ENCODE measurements at regions not wholly inside any gene's neighbourhood (a gene's known extent, or its start where the extent isn't known, plus 50 kb on each side); places are given as distances from the start of the nearest gene placed in this dataset.

DNA sequence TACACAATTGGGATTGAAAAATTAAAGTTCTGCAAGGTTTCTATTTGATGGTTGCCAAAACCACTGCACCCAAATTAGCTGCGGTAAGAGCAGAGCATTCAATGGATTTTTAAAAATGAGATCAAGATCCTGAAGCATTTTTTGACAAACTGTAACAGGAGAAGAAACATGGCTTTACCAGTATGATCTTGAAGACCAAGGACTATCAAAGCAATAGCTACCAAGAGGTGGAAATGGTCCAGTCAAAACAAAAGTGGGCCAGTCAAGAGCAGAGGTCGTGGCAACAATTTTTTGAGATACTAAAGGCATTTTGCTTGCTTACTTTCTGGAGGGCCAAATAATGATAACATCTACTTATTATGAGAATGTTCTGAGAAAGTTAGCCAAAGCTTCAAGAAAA lies 186.8 kb downstream of the RDH14 start:
- no peak for DNase-seq

GRCh38 chr2:18373081-18373480 lies 187.4 kb downstream of the RDH14 start:
- DNase-seq: no peak

GRCh38 chr2:18372641-18373040 lies 187.8 kb downstream of the RDH14 start:
- no peak for DNase-seq

DNA sequence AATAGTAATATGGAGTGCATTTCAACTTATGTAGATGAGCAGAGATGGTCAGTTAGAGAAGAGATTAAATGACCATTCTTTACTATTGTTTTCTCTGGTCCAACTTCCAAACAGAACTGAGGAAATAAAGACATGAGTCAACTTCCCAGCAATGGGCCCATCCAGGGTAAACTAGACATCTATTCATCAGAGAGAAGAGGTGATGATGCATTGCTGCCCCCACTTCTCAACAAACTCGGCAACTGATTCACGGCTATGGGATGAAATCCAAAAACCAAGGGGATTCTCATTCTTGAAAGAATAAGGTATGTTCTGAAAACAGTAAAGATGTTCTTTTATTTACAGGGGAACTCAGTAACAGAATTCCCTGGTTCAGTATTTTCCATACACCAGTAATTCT lies 190.7 kb downstream of the RDH14 start:
- no peak for DNase-seq

DNA sequence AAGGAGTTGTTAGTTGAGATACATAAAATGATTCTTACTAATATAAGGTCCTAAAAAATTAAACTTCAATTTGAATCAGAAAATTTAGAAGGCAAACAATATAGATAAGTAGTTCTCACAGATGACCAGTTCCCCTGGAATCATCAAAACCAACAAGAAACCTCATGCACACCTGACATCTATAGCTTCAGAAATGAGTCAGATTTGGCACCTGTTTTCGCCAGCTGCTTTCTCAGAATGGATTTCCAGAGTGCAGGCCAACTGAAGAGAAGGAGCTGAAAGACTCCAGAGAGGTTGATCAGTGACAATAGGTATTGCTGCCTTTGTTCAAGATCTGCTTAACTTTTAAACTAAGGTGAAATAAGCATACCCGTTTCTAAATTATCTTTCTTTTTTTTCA lies 192.4 kb downstream of the RDH14 start:
- DNase-seq: no peak

DNA sequence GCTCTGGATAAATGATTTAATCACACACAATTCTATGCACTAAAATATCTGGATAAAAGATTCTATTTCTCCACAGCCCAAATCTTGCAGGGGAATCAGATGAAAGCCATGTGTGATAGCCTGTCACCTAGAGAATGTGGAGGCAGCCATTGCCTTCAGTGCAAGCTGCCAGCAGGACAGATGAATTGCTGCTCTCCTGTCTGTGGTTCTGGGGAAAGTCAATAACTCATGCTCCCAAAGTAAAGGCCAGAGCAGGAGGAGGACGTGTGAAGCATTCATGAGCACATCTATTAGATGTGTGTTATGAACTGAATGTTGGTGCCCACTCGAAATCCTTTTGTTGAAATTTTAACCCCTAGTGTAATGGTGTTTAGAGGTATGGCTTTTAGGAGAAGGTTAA lies 195.1 kb downstream of the RDH14 start:
- DNase-seq: no peak

DNA sequence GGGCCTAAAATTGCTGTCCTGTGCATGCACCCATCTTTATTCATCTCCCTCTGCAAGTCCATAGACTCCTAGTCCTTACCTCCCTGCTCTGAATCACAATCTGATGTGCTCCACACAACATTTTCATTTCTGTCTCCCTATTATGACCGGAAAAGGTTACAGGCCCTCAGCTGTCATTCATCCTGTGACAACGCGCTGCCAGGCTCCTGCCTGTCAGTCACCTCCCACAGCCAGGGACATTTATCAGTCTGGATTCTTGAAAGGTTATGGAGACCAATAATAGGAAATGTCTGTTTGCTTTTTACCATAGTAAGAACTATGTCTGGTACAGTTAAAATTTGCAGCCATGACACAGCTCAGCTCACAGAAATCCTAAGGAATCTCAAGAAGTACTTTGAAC lies 197.1 kb downstream of the RDH14 start:
- DNase-seq: no peak

DNA sequence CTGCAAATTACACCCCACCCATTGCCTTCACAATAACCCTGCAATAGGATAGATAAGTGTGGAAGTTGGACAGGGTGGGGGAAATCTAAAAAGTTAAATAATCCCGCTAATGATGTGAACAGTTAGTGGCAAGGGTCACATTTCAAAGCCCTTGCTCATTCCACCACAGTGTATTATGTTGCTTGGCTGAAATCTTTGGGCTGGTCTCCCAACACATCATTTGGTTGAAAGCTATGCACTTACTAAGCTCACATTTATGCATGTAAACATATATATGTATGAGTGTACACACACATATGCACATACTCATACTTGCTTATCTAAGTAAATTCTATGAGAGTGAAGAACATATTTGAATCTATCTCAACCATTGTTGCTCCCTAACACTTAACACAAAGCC lies 197.8 kb downstream of the RDH14 start:
- no peak for DNase-seq

DNA sequence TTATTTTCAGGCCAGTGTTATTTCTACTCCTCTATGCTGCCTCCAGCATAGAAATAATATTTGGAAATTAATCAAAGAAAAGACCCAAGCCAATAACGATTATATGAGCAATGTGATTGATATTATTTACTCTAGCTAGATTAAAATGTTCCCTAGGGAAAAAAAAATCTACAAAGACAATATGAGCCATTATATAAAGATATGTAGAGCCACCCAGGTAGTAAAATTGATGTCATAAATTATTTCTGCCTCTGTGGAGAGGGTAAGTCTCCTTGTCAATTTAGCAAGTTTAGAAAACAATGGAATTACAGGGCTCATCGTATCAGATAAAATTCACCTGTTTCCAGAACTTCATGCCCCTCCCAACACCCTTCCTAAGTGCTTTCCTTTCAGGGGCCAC lies 202.9 kb downstream of the RDH14 start:
- DNase-seq: no peak

DNA sequence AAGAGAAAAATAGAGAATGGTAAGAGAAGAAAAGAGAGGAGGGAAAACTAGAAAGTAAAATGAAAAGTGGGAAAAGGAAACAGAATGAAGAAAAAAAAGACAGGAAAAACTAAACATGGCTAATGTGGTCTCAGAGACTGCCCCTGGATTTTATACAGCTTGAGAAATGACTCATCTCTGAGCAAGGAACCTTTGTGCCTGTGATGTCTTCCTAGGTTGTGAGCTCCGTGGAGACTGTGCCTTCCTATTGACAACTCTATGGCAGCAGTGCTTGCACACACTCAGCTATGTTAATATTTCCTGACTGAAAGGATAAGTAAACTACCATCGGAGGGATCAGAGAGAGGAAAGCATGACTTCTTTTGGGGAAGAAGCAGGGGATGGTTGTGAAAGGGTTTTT lies 203.8 kb downstream of the RDH14 start:
- no peak for DNase-seq

DNA sequence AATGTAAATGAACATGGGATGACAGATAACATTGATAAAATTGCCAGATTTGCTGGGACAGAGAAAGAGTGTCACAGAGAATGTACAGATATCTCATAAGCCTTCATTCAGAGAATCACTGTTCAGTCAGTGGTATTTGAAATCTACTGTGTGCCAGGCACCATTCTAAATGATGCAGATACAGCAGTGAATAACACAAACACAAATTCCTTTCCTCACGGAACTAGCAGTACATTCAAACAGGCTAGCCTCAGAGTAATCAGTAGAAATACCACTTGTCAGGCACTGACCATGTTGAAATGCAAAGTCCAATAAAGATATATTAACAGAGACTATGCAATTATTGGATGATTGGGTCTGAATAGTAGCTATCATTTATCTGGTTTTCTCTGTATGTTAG lies 211.0 kb downstream of the RDH14 start:
- no peak for DNase-seq

DNA sequence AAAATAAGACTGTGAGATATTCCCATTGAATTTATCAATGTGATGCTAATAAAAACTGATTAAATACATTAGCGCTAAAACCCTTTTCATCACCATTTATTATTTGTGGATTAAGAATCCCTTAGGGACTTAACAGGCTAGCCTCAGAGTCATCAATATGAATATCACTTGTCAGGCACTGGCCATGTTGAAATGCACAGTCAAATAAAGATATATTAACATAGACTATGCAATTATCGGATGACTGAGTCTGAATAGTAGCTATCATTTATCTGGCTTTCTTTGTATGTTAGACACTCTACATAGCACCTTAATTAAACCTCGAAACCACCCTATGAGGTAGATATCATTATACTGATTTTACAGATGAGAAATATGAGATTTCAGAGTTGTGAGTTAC lies 213.6 kb downstream of the RDH14 start:
- no peak for DNase-seq

DNA sequence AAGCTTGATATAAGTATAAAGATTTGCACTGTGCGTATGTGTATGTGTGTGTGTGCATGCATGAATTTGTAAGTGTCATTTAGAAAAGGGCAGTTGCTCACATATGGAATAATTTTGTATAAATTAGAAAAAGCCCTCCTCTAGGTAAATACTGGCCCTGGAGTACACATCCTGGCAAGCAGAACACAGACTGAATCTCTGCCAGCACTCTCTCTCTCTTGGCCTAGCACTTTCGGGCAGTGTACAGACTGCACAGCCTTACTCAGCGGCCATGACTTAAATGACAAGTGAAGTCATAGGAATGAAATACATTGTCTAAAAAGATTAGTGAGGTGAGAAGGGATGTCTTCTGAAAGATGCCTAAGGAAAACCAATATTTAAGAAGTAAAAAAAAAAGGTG lies 214.1 kb downstream of the RDH14 start:
- DNase-seq: no peak

DNA sequence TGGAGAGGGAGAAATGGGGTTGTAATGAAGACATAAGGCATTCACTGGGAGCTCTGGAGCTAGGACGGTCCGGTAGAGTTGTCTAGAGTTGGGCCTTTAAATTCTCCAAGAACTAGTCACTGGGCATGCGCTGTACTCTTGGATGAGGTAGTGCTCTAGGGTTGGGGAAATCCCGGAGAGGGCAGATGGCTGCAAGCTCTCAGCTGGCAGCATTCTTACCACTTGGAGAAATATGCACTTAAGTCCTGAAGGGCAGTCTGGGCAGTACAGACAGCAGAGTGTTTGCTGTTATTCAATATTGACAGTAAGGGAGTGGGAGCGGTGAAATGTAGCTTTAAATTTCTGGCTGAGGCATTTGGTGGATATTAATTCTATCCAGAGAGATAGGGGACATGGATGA lies 214.6 kb downstream of the RDH14 start:
- no peak for DNase-seq

GRCh38 chr2:18342901-18343300 lies 217.6 kb downstream of the RDH14 start:
- no peak for DNase-seq

DNA sequence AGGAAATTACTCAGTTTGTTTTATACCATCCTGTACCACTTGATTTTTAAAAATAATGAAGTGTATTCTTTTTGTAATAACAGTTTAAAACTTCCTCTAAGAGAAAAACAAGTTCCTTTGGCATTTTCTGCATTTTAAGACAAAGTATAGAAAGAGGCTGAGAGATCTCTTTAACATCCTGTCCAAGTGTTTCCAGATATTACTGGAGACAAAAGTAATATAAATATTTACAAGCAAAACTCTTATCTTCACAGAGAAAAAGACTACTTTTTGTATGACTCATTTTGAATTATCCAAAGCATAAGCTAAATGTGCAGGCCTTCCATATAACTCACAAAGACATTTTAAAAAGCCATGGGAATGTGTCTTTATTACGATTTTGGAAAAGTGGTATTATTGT lies 221.1 kb downstream of the RDH14 start:
- no peak for DNase-seq

DNA sequence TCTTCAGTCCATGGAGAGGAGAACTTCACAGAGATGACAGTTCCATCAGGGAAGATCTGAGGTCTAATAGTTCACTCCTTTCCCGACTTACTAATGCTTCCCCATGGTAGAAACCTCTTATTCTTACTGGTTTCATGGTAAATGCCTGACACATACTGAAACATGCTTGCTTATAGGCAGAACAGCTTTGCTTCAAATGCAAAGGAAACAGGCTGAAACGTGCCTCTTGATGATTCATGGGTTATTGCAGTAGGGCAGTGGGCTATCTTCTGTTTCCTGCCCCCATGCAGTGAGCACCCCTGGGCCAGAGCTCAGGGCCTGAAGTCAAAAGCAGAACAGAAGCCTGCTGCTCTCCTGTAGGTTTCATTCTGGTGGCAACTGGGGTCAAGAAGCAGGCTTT lies 223.5 kb downstream of the RDH14 start:
- no peak for DNase-seq

- DNase-seq: no peak
Measured at GRCh38 chr2:18332477-18332876, 228.0 kb downstream of the RDH14 start.

DNA sequence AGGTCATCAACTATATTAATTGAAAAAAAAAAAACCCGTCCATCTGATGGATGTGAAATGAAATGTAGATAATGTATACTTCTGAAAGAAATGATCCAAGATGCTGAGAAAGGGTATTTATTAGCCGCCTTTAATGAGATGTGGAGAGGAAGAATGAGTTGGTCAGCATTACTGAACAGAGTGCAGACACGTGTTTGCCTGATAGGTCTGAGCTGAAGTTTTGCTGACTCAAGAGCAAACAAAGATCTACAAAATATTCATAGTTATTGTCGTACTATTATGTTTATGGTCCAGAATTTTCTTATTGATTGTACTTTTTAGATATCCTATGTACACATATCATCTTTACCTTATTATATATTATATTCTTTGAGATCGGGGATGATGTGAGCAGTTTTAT lies 235.3 kb downstream of the RDH14 start:
- no peak for DNase-seq

DNA sequence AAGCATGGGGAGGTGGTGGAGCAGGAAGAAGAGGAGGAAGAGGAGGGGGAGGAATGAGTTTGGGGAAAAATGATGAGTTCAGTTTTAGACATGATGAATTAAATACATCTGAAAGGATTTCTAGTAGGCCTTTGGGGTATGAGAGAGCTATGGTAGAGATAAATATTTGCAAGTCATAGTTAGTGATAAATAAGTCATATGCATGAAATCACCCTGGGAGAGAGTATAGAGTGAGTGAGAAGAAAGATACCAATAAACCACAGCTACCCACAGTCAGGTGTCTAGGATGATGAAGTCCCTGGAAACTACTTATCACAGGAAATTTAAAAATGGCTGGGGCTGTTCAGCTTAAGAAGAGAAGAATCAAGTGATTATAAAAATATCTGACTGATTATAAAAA lies 240.5 kb downstream of the RDH14 start:
- DNase-seq: no peak

- no peak for DNase-seq
Measured at GRCh38 chr2:18317017-18317416, 243.4 kb downstream of the RDH14 start.

GRCh38 chr2:18312818-18313217 lies 247.6 kb downstream of the RDH14 start:
- DNase-seq: no peak

GRCh38 chr2:18311420-18312195 lies 248.8 kb downstream of the RDH14 start:
- no peak for DNase-seq

- DNase-seq: no peak
Measured at GRCh38 chr2:18309627-18310026, 250.8 kb downstream of the RDH14 start.

DNA sequence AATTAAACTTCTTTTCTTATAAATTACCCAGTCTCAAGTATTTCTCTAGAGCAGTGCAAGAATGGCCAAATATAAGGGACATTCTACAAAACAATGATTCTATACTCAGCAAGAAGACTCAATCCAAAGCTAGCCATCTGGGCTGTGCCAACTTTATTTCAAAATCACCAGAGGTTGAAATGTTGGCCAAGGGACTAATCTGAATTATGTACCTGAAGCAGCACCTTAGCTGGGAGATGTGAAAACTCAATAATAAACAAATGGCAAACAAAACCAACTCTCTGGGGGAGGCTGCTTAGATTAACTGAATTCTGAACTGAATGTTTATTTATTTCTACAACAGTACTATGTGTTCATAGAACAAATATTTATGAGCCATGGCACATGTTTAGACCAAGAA lies 251.3 kb downstream of the RDH14 start:
- DNase-seq: no peak

DNA sequence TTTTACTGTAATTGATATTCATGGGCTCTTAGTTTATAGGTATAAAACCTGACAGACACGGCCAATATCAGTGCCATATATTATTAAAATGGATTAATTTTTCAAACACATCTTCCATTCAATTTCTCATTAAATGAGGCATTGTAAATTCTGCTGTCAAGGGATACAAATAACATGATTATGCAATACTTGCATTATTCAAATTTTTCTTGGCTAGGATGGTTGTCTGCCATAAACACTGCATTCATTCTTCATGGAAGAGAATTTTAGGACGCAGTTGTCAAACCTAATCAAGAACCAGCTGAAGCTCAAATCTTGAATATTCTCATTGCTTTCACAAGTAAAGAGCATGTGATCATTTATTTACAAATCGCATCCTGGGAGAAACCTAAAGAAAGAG lies 255.6 kb downstream of the RDH14 start:
- DNase-seq: no peak

All from midbrain (tissue), 1 donor.